HCT116 (cell line): ENCODE measurements at regions not wholly inside any gene's neighbourhood (a gene's known extent, or its start where the extent isn't known, plus 50 kb on each side); places are given as distances from the start of the nearest gene placed in this dataset.
A peak's percentile ranks its signal among the peaks of the same experiment; 100 is the strongest.

ENCODE experiments used
- EZH2 ChIP-seq: fragments of 200-600 bp; sonication (generic); IDR thresholded peaks from 2 replicates; pipeline ENCODE4 v1.6.1; 2017; ENCODE audit warnings: antibody characterized with exemption, mixed run types
- POLR2A ChIP-seq: IDR thresholded peaks from 2 replicates; pipeline ENCODE4 v1.7.0; 2011; ENCODE audit warnings: borderline replicate concordance; ENCODE audit not compliant: insufficient read depth, insufficient read length; ENCODE audit errors: extremely low read depth
- POLR2AphosphoS5 ChIP-seq: IDR thresholded peaks from 2 replicates; pipeline ENCODE4 v1.6.1; 2011; ENCODE audit warnings: mild to moderate bottlenecking, low read depth, low read length, moderate library complexity
- YY1 ChIP-seq: IDR thresholded peaks from 2 replicates; pipeline ENCODE4 v1.6.1; 2011; ENCODE audit warnings: low read length, low read depth, moderate library complexity, mild to moderate bottlenecking; ENCODE audit not compliant: insufficient replicate concordance; ENCODE audit errors: extremely low read depth
- TF ChIP-seq, protein P1 (sequence below): IDR thresholded peaks from 2 replicates; pipeline ENCODE4 v1.6.1; 2012; ENCODE audit warnings: low read depth
- TF ChIP-seq, protein P2 (sequence below), 3 experiments: fragments of 200-600 bp in 1 of 3; sonication (generic) in 1 of 3; IDR thresholded peaks in 2 of 3; conservative IDR thresholded peaks in 1 of 3; 2 replicates each; pipeline ENCODE4 v1.5.1; 2012 to 2017; ENCODE audit warnings: low read depth in 2 of 3, low read length in 2 of 3, antibody characterized with exemption in 1 of 3, borderline replicate concordance in 1 of 3, control low read depth in 1 of 3, mild to moderate bottlenecking in 1 of 3, mixed read lengths in 1 of 3, mixed run types in 1 of 3, moderate library complexity in 1 of 3; ENCODE audit not compliant: insufficient read depth in 1 of 3

DNA sequence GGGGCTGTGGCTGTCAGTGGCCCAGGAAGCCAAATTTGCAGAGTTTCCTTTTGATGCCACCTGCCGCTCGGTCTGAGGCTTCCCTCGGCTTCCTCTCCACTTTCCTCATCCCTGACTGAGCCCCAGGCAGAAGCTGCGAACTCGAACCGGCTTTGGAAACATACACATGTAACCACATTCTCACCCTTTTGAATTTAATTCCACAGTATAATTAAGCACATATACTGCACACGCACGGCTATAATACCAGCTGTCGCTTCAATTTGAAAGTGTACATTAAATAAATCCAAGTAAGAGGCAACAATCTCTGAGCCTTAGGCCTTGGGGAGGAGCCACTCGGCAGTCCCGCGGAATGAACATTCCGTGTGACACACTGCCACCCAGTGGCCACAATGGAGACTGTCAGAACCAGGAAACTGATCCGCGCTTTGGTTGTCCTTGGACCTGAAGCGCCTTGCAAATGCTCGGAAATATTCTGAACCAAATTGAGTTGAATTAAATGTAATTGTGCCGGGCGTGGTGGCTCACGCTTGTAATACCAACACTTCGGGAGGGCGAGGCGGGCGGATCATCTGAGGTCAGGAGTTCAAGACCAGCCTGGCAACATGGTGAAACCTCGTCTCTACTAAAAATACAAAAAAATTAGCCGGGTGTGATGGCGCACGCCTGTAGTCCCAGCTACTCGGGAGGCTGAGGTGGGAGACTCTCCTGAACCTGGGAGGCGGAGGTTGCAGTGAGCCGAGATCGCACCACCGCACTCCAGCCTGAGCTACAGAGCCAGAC is 117.9 kb upstream of the TMPO start:
- TF ChIP-seq, protein P1, sequence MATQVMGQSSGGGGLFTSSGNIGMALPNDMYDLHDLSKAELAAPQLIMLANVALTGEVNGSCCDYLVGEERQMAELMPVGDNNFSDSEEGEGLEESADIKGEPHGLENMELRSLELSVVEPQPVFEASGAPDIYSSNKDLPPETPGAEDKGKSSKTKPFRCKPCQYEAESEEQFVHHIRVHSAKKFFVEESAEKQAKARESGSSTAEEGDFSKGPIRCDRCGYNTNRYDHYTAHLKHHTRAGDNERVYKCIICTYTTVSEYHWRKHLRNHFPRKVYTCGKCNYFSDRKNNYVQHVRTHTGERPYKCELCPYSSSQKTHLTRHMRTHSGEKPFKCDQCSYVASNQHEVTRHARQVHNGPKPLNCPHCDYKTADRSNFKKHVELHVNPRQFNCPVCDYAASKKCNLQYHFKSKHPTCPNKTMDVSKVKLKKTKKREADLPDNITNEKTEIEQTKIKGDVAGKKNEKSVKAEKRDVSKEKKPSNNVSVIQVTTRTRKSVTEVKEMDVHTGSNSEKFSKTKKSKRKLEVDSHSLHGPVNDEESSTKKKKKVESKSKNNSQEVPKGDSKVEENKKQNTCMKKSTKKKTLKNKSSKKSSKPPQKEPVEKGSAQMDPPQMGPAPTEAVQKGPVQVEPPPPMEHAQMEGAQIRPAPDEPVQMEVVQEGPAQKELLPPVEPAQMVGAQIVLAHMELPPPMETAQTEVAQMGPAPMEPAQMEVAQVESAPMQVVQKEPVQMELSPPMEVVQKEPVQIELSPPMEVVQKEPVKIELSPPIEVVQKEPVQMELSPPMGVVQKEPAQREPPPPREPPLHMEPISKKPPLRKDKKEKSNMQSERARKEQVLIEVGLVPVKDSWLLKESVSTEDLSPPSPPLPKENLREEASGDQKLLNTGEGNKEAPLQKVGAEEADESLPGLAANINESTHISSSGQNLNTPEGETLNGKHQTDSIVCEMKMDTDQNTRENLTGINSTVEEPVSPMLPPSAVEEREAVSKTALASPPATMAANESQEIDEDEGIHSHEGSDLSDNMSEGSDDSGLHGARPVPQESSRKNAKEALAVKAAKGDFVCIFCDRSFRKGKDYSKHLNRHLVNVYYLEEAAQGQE: no peak
- TF ChIP-seq EZH2 (no peak), POLR2A (no peak), POLR2AphosphoS5 (no peak), YY1 (peak; percentile 23)
- TF ChIP-seq, protein P2, sequence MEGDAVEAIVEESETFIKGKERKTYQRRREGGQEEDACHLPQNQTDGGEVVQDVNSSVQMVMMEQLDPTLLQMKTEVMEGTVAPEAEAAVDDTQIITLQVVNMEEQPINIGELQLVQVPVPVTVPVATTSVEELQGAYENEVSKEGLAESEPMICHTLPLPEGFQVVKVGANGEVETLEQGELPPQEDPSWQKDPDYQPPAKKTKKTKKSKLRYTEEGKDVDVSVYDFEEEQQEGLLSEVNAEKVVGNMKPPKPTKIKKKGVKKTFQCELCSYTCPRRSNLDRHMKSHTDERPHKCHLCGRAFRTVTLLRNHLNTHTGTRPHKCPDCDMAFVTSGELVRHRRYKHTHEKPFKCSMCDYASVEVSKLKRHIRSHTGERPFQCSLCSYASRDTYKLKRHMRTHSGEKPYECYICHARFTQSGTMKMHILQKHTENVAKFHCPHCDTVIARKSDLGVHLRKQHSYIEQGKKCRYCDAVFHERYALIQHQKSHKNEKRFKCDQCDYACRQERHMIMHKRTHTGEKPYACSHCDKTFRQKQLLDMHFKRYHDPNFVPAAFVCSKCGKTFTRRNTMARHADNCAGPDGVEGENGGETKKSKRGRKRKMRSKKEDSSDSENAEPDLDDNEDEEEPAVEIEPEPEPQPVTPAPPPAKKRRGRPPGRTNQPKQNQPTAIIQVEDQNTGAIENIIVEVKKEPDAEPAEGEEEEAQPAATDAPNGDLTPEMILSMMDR (IDR thresholded peaks at IDR 0.05 in 2 of 3, conservative IDR thresholded peaks at IDR 0.05 in 1 of 3; ENCODE audit: borderline replicate concordance in 1 of 3, insufficient read depth in 1 of 3, low read depth in 2 of 3, low read length in 2 of 3): peak; percentile 81 to 91 (median 88)
